H1 (cell line): ENCODE measurements at regions not wholly inside any gene's neighbourhood (a gene's known extent, or its start where the extent isn't known, plus 50 kb on each side); places are given as distances from the start of the nearest gene placed in this dataset.

Experiments used
- PHF8 ChIP-seq: fragments of 200-600 bp; sonication (generic); conservative IDR thresholded peaks from 2 replicates; pipeline ENCODE4 v1.7.1; 2012; ENCODE audit warnings: low read depth, mild to moderate bottlenecking, inconsistent platforms, low read length, moderate library complexity
- TF ChIP-seq, protein P1 (sequence below): fragments of 300-600 bp; sonication (generic); IDR thresholded peaks from 2 replicates; pipeline ENCODE4 v1.7.1; 2012; ENCODE audit warnings: low read length, moderate library complexity, mild to moderate bottlenecking, inconsistent platforms; ENCODE audit not compliant: insufficient replicate concordance

DNA sequence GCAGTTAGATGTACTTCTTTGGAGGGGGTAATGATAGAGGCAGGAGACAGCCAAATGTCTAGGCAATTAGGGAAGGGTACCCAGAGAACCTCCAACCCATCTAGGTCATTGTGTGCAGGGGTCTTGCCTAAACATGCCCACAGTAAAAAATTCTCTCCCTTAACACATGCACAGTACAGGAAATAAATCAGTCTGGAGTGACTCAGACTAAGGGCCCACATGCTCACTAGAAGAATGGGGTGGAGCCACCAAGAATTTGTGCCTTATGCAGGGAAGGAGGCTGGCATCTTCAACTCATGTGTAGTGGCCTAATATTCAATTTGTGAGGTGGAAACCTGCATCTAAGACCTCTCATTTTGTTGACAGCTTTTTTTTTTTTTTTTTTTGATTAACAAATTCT is 945.3 kb upstream of the GRIA3 start (continued):
- TF ChIP-seq, protein P1, sequence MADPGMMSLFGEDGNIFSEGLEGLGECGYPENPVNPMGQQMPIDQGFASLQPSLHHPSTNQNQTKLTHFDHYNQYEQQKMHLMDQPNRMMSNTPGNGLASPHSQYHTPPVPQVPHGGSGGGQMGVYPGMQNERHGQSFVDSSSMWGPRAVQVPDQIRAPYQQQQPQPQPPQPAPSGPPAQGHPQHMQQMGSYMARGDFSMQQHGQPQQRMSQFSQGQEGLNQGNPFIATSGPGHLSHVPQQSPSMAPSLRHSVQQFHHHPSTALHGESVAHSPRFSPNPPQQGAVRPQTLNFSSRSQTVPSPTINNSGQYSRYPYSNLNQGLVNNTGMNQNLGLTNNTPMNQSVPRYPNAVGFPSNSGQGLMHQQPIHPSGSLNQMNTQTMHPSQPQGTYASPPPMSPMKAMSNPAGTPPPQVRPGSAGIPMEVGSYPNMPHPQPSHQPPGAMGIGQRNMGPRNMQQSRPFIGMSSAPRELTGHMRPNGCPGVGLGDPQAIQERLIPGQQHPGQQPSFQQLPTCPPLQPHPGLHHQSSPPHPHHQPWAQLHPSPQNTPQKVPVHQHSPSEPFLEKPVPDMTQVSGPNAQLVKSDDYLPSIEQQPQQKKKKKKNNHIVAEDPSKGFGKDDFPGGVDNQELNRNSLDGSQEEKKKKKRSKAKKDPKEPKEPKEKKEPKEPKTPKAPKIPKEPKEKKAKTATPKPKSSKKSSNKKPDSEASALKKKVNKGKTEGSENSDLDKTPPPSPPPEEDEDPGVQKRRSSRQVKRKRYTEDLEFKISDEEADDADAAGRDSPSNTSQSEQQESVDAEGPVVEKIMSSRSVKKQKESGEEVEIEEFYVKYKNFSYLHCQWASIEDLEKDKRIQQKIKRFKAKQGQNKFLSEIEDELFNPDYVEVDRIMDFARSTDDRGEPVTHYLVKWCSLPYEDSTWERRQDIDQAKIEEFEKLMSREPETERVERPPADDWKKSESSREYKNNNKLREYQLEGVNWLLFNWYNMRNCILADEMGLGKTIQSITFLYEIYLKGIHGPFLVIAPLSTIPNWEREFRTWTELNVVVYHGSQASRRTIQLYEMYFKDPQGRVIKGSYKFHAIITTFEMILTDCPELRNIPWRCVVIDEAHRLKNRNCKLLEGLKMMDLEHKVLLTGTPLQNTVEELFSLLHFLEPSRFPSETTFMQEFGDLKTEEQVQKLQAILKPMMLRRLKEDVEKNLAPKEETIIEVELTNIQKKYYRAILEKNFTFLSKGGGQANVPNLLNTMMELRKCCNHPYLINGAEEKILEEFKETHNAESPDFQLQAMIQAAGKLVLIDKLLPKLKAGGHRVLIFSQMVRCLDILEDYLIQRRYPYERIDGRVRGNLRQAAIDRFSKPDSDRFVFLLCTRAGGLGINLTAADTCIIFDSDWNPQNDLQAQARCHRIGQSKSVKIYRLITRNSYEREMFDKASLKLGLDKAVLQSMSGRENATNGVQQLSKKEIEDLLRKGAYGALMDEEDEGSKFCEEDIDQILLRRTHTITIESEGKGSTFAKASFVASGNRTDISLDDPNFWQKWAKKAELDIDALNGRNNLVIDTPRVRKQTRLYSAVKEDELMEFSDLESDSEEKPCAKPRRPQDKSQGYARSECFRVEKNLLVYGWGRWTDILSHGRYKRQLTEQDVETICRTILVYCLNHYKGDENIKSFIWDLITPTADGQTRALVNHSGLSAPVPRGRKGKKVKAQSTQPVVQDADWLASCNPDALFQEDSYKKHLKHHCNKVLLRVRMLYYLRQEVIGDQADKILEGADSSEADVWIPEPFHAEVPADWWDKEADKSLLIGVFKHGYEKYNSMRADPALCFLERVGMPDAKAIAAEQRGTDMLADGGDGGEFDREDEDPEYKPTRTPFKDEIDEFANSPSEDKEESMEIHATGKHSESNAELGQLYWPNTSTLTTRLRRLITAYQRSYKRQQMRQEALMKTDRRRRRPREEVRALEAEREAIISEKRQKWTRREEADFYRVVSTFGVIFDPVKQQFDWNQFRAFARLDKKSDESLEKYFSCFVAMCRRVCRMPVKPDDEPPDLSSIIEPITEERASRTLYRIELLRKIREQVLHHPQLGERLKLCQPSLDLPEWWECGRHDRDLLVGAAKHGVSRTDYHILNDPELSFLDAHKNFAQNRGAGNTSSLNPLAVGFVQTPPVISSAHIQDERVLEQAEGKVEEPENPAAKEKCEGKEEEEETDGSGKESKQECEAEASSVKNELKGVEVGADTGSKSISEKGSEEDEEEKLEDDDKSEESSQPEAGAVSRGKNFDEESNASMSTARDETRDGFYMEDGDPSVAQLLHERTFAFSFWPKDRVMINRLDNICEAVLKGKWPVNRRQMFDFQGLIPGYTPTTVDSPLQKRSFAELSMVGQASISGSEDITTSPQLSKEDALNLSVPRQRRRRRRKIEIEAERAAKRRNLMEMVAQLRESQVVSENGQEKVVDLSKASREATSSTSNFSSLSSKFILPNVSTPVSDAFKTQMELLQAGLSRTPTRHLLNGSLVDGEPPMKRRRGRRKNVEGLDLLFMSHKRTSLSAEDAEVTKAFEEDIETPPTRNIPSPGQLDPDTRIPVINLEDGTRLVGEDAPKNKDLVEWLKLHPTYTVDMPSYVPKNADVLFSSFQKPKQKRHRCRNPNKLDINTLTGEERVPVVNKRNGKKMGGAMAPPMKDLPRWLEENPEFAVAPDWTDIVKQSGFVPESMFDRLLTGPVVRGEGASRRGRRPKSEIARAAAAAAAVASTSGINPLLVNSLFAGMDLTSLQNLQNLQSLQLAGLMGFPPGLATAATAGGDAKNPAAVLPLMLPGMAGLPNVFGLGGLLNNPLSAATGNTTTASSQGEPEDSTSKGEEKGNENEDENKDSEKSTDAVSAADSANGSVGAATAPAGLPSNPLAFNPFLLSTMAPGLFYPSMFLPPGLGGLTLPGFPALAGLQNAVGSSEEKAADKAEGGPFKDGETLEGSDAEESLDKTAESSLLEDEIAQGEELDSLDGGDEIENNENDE: no peak
- TF ChIP-seq PHF8: no peak
